Stimulated activated CD8-positive, alpha-beta memory T cell treated with anti-CD3 and anti-CD28 coated beads, Interleukin-15, amount 100 ng/mL, for 48 hours (primary cell): ENCODE measurements at regions not wholly inside any gene's neighbourhood (a gene's known extent, or its start where the extent isn't known, plus 50 kb on each side); places are given as distances from the start of the nearest gene placed in this dataset.
"Not testable (repeated sequence)": the region's sequence is repeated elsewhere in the genome, so short reads cannot be mapped to it uniquely, and the experiment has no call there.

Source experiments
- DNase-seq, 2 donors: peaks; one replicate each; pipeline ENCODE4 v3.0.0-alpha.2; 2020; ENCODE audit warnings: low read depth in 2 of 2

- no peak for DNase-seq
Measured at GRCh38 chr15:45810201-45810600, 175.4 kb downstream of the SQOR start.

GRCh38 chr15:45812200-45812599, 177.4 kb downstream of the SQOR start:
- DNase-seq, result no peak

DNA sequence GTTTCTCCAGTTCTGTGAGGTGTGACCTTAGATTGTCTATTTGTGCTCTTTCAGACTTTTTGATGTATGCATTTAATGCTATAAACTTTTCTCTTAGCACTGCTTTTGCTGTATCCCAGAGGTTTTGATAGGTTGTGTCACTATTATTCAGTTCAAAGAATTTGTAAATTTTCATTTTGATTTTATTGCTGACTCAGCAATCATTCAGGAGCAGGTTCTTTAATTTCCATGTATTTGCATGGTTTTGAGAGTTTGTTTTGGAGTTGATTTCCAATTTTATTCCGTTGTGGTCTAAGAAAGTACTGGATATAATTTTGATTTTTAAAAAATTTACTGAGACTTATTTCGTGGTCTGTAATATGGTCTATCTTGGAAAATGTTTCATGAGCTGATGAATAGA, 182.7 kb downstream of the SQOR start:
- not testable (repeated sequence) for DNase-seq

- no peak for DNase-seq
Measured at GRCh38 chr15:45821390-45821789, 186.6 kb downstream of the SQOR start.

GRCh38 chr15:45822968-45823367, 188.1 kb downstream of the SQOR start:
- DNase-seq, result not testable (repeated sequence)

DNA sequence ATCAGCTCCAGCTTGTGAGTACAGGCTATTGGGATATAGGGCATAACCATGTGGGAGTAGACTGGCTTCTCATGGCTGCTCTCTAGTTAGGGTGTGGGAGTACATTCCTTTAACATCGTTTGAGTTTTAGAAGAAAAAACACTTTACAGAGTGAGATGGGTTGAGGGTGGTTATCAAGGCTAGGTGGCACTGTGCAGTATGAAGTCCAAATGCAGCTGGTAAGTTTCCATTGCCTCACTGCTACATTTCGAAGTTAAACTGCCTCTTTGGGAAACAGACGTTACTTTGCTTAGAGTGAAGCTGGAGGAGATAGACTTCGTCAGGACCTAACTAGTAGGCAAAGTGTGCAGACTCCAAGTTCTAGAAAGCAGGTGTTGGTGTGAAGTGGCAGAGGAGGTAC, 192.4 kb downstream of the SQOR start:
- no peak for DNase-seq

- DNase-seq, result no peak
Measured at GRCh38 chr15:45827766-45828165, 192.9 kb downstream of the SQOR start.

GRCh38 chr15:45829336-45830153, 194.7 kb downstream of the SQOR start:
- no peak for DNase-seq

DNA sequence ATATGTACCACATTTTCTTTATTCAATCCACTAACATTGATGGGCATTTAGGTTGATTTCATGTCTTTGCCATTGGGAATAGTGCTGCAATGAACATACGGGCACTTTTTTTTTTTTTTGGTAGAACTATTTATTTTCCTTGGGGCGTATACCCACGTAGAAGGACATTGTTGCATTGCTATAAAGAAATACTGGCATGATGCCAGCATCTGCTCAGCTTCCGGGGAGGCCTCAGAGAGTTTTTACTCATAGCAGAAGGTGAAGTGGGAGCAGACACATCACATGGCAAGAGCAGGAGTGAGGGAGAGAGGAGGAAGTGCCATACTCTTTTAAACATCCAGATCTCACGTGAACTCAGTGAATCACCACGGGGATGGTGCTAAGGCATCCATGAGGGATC, 197.0 kb downstream of the SQOR start:
- no peak for DNase-seq

DNA sequence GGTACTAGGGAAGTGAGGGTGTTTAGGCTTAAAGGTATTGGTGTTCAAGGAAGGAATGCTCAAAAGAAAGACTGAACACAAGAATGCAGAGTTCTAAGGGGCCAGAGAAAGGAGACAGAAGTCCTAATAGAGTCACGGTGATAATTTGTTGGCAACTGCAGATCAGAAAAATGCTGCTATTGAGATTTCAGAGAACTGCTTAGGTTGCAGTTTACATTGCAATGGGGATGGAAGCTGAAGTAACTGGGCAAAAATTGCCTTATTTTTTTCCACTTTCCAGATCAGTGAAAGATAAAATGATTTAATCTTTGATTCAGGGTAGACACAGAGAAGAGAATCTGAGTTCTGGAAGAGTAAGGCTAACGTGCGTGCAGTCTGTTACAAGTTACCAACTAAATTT, 199.8 kb downstream of the SQOR start:
- no peak for DNase-seq

DNA sequence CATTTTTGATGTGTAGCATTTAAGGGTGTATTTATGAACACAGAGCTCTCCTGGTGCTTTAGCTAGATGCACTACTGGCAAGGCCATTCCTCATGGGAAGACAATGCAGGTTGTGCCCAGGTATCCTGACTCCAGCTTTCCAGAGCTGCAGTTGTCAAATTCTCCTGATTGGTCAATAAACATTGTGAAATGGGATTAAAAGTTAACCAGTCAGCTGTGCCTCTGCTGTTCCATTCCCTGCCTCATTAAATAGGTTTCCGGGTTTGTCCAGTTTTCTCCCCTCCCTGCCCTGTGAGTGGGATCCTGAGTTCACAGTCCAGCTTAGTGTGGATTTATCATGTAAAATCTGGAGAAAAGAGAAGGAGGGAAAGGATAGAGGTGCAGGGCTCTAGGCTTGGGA, 207.3 kb downstream of the SQOR start:
- DNase-seq, result no peak

DNA sequence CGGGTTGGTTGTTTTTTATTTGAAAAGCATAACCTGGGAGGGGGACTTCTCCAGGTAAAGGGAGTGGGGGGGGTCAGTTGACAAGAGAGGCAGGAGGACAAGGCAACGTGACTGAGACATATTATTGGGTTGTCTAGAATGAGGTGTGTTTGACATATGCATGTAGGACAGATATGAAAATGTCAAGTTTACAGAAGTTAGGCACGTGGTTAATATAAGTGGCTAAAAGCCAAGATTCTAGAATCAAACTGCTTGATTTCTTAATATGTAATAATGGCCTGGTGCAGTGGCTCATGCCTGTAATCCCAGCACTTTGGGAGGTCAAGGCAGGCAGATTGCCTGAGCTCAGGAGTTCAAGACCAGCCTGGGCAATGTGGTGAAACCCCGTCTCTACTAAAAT, 212.8 kb downstream of the SQOR start:
- no peak for DNase-seq

GRCh38 chr15:45849136-45849535, 214.3 kb downstream of the SQOR start:
- DNase-seq, result no peak

DNA sequence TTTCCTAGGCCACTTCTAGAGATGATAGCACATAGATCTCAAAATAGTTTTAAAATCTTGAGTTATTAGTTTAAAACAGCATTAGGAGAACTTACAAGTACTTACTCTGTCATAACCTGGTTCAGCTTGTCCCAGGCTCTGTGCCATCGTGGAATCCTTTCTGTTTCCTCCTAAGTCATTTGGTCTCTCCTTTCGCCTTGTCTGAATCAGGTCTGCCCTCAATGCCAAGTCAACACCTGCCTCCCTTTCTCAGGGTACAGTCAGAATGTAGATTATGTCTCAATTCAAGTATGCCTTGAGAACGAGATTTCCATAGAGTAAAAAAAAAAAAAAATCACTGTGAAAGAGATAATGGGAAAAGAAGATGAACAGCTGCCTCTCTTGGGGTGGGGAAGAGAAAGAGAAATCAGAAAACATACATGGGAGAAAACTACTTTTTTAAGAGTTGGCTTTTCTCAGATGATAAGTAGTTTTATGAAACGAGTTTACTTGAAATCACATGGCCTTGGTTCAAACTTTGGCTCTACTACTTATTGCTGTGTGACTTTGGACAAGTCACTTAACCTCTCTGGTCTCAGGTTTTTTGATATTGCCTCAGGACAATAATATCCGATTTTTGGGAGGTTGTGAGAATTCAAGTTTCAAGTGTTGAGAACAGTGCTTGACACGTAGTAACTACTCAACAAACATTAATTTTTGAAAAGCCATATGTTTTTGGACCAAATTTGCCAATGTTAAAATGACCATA, 219.8 kb downstream of the SQOR start:
- DNase-seq, result no peak

DNA sequence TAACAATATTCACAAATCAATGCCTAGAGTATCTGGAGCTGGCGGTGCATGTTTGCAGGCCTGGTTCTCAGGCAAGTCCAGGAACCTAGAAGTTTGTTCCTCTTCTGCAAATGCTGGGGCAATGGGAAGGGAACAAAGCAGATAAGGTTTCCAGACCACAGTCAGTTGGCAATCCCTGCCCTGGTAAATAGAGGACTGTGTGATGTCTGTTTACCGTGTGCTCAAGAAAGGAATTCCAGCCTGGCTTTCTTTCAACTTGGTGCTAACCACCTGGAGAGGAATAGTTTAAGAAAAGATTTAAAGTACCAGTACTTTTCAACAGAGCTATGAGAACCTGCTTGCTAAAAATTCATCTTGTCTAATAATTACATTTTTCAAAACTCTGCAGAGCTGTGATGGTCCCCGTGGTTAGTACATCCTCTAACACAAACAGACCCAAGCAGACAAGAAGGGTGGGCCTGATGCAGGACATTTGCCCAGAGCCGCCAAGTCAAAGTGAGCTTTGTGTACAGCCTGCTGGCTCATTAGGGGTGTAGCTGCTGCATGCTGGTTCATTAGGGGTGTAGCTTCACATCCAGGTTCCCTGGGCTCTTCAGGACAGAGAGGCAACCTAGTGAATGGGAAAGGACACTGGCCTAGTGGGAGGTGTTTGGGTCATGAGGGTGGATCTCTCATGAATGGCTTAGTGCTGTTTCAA, 220.5 kb downstream of the SQOR start:
- no peak for DNase-seq

- DNase-seq, result no peak
Measured at GRCh38 chr15:45855907-45856579, 221.2 kb downstream of the SQOR start.

- DNase-seq, result no peak
Measured at GRCh38 chr15:45857291-45857690, 222.5 kb downstream of the SQOR start.

GRCh38 chr15:45858491-45858890, 223.7 kb downstream of the SQOR start:
- no peak for DNase-seq

GRCh38 chr15:45862034-45862433, 227.2 kb downstream of the SQOR start:
- DNase-seq, result no peak

GRCh38 chr15:45863881-45864580, 229.2 kb downstream of the SQOR start:
- DNase-seq, result no peak

GRCh38 chr15:45866616-45867015, 231.8 kb downstream of the SQOR start:
- DNase-seq, result no peak
